Keratinocyte (primary cell): ENCODE measurements at regions not wholly inside any gene's neighbourhood (a gene's known extent, or its start where the extent isn't known, plus 50 kb on each side); places are given as distances from the start of the nearest gene placed in this dataset.

Experiments used
- DNase-seq: peaks from one replicate; pipeline ENCODE4 v3.0.0-alpha.2; 2011; ENCODE audit warnings: low read depth, missing footprints, low spot score
- FAIRE-seq: peaks from 2 replicates; lab custom pipeline; 2011; peaks lifted over from hg19 to GRCh38; lab: Jason Lieb, UNC
- H2AFZ ChIP-seq: 2 replicates; pipeline ENCODE4 v1.6.0; 2012; ENCODE audit warnings: low read length, control low read depth, inconsistent platforms; ENCODE audit not compliant: control insufficient read depth
- H3K27ac ChIP-seq: 2 replicates; pipeline ENCODE4 v1.5.1; 2011; ENCODE audit warnings: low read length; ENCODE audit not compliant: control insufficient read depth, insufficient read depth
- H3K27me3 ChIP-seq: 3 replicates; pipeline ENCODE4 v1.6.0; 2011; ENCODE audit warnings: low read length; ENCODE audit not compliant: control insufficient read depth, insufficient read depth; ENCODE audit errors: extremely low read depth
- H3K36me3 ChIP-seq, 2 experiments: 2 replicates in 1 of 2; 3 replicates in 1 of 2; pipeline ENCODE4 v1.5.1; 2011; ENCODE audit warnings: low read length in 2 of 2, mild to moderate bottlenecking in 1 of 2; ENCODE audit not compliant: control insufficient read depth in 2 of 2, insufficient read depth in 2 of 2; ENCODE audit errors: extremely low read depth in 1 of 2
- H3K4me1 ChIP-seq: 3 replicates; pipeline ENCODE4 v1.5.1; 2011; ENCODE audit warnings: low read length; ENCODE audit not compliant: control insufficient read depth, insufficient read depth; ENCODE audit errors: extremely low read depth
- H3K4me2 ChIP-seq: 3 replicates; pipeline ENCODE4 v1.6.0; 2011; ENCODE audit warnings: low read depth, low read length; ENCODE audit not compliant: control insufficient read depth, insufficient read depth; ENCODE audit errors: extremely low read depth
- H3K4me3 ChIP-seq, 3 experiments: fragments of 200-600 bp in 1 of 3; sonication (generic) in 1 of 3; 2 replicates in 2 of 3; 3 replicates in 1 of 3; pipeline ENCODE4 v1.5.1; 2011 to 2016; ENCODE audit warnings: low read length in 3 of 3, mild to moderate bottlenecking in 3 of 3, control low read depth in 2 of 3, inconsistent platforms in 1 of 3, low read depth in 1 of 3, mixed read lengths in 1 of 3, mixed run types in 1 of 3, moderate library complexity in 1 of 3; ENCODE audit not compliant: control insufficient read depth in 2 of 3, insufficient read depth in 2 of 3; ENCODE audit errors: extremely low read depth in 1 of 3
- H3K79me2 ChIP-seq: 2 replicates; pipeline ENCODE4 v1.6.0; 2012; ENCODE audit warnings: low read length; ENCODE audit not compliant: control insufficient read depth, insufficient read depth
- H3K9ac ChIP-seq: 3 replicates; pipeline ENCODE4 v1.6.0; 2011; ENCODE audit warnings: low read length; ENCODE audit not compliant: control insufficient read depth, insufficient read depth; ENCODE audit errors: extremely low read depth
- H3K9me1 ChIP-seq: 3 replicates; pipeline ENCODE4 v1.6.0; 2011; ENCODE audit warnings: low read length; ENCODE audit not compliant: control insufficient read depth, insufficient read depth; ENCODE audit errors: extremely low read depth
- H3K9me3 ChIP-seq: 2 replicates; pipeline ENCODE4 v1.5.1; 2012; ENCODE audit warnings: low read depth, low read length; ENCODE audit not compliant: control insufficient read depth
- H4K20me1 ChIP-seq: 3 replicates; pipeline ENCODE4 v1.6.0; 2011; ENCODE audit warnings: low read length; ENCODE audit not compliant: control insufficient read depth, insufficient read depth; ENCODE audit errors: extremely low read depth
- EZH2 ChIP-seq: IDR thresholded peaks from one replicate; pipeline ENCODE4 v1.6.1; 2012; ENCODE audit warnings: inconsistent platforms, mild to moderate bottlenecking, low read length, moderate library complexity
- dilution Hi-C: fragments of 300-500 bp; cut with MboI; formaldehyde crosslinking; loops from one replicate; pipeline ENCODE4 v1.7.0; 2020; ENCODE audit warnings: low sequenced_read_pairs; ENCODE audit not compliant: extremely low pct_ligation_motif_present
- TF ChIP-seq, protein P1 (sequence below), 3 experiments: IDR thresholded peaks in 1 of 3; conservative IDR thresholded peaks in 1 of 3; optimal IDR thresholded peaks in 1 of 3; 2 replicates in 2 of 3; 3 replicates in 1 of 3; pipeline versions ENCODE3 to v1.5.1; 2011; ENCODE audit warnings: low read length in 3 of 3, mild to moderate bottlenecking in 3 of 3, moderate library complexity in 2 of 3, control low read depth in 1 of 3, inconsistent platforms in 1 of 3; ENCODE audit not compliant: insufficient read depth in 2 of 3; ENCODE audit errors: extremely low read depth in 1 of 3

DNA sequence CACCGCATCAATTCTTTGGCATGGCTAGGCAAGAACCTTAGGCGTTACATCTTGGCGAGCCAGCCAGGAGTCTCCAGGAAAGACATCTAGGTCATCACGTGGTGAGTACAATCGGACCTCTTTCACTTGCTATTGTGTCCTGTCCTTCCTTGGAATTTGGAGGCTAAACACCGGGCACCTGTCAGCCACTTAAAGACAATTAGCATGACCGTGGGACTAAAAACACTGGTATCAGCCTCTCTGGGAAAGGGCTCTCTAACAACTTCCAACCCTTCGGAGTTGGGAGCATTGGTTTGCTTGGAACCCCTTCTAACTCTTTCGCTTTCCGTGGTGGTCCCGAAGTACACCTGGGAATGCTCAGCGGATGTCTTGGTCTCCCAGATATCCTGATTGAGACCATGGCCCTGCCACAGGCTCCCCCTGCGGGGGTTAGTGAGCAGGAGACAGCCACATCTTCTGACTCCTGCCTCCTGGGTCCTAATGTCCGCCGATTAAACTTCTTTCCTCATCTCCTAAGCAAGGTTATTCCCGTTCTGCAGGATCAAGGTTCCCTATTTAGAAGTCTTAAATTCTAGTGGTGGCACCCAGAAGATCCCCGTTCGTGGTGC lies 971.7 kb downstream of the FSCB start:
- H3K27me3 ChIP-seq = no peaks in the 10 kb centered on the region
- H3K27ac ChIP-seq = no peak overlapping the region
- H3K4me3 ChIP-seq = no peak overlapping the region
- H4K20me1 ChIP-seq = no peaks in the 10 kb centered on the region
- H2AFZ ChIP-seq = no peak overlapping the region
- no peaks in the 10 kb centered on the region for H3K79me2 ChIP-seq
- H3K9me1 ChIP-seq = no peaks in the 10 kb centered on the region
- FAIRE-seq (no peak), DNase-seq (no peak)
- H3K9ac ChIP-seq = no peak overlapping the region
- H3K4me1 ChIP-seq = no peaks in the 10 kb centered on the region
- no peaks in the 10 kb centered on the region for H3K36me3 ChIP-seq
- no peaks in the 10 kb centered on the region for H3K9me3 ChIP-seq
- H3K4me2 ChIP-seq = no peak overlapping the region
- TF ChIP-seq, protein P1, sequence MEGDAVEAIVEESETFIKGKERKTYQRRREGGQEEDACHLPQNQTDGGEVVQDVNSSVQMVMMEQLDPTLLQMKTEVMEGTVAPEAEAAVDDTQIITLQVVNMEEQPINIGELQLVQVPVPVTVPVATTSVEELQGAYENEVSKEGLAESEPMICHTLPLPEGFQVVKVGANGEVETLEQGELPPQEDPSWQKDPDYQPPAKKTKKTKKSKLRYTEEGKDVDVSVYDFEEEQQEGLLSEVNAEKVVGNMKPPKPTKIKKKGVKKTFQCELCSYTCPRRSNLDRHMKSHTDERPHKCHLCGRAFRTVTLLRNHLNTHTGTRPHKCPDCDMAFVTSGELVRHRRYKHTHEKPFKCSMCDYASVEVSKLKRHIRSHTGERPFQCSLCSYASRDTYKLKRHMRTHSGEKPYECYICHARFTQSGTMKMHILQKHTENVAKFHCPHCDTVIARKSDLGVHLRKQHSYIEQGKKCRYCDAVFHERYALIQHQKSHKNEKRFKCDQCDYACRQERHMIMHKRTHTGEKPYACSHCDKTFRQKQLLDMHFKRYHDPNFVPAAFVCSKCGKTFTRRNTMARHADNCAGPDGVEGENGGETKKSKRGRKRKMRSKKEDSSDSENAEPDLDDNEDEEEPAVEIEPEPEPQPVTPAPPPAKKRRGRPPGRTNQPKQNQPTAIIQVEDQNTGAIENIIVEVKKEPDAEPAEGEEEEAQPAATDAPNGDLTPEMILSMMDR (optimal IDR thresholded peaks at IDR 0.05 in 1 of 3, IDR thresholded peaks at IDR 0.05 in 1 of 3, conservative IDR thresholded peaks at IDR 0.05 in 1 of 3; ENCODE audit: extremely low read depth in 1 of 3, insufficient read depth in 2 of 3, low read length in 3 of 3) = no peak
- TF ChIP-seq EZH2 = no peak
- dilution Hi-C loops = no loop called here

DNA sequence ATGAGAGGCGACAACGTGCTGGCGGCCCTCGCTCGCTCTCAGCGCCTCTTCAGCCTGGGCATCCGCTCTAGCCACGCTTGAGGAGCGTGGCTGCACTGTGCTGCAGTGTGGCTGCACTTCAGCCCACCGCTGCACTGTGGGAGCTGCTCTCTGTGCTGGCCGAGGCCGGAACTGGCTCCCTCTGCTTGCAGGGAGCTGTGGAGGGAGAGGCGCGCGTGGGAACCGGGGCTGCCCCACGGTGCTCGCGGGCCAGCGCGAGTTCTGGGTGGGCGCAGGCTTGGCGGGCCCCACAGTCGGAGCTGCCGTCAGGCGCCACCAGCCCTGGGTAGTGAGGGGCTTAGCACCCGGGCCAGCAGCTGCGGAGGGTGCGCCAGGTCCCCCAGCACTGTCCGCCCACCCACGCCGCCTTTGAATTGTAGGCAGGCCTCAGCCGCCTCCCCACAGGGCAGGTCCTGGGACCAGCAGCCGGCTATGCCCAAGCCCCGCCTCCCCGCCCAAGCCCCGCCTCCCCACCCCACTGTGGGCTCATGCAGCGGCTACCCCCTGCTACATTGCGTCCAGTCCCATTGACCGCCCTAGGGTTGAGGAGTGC lies 974.2 kb downstream of the FSCB start:
- H3K27me3 ChIP-seq = no peaks in the 10 kb centered on the region
- H3K79me2 ChIP-seq = no peaks in the 10 kb centered on the region
- H3K9me1 ChIP-seq = no peaks in the 10 kb centered on the region
- no peaks in the 10 kb centered on the region for H4K20me1 ChIP-seq
- DNase-seq (no peak), FAIRE-seq (no peak)
- H3K9me3 ChIP-seq = no peaks in the 10 kb centered on the region
- H2AFZ ChIP-seq = no peak overlapping the region
- dilution Hi-C loops = no loop called here
- no peaks in the 10 kb centered on the region for H3K36me3 ChIP-seq
- H3K27ac ChIP-seq = no peak overlapping the region
- no peak overlapping the region for H3K4me2 ChIP-seq
- H3K4me3 ChIP-seq = no peak overlapping the region
- H3K9ac ChIP-seq = no peak overlapping the region
- no peak for TF ChIP-seq EZH2
- TF ChIP-seq, protein P1 (optimal IDR thresholded peaks at IDR 0.05 in 1 of 3, IDR thresholded peaks at IDR 0.05 in 1 of 3, conservative IDR thresholded peaks at IDR 0.05 in 1 of 3; ENCODE audit: extremely low read depth in 1 of 3, insufficient read depth in 2 of 3, low read length in 3 of 3) = no peak
- no peaks in the 10 kb centered on the region for H3K4me1 ChIP-seq
